WTC11 (cell line): ENCODE measurements at regions not wholly inside any gene's neighbourhood (a gene's known extent, or its start where the extent isn't known, plus 50 kb on each side); places are given as distances from the start of the nearest gene placed in this dataset.

ENCODE experiments used
- EMX1 ChIP-seq: fragments of 250-450 bp; sonication (Bioruptor Pico); IDR thresholded peaks from 2 replicates; pipeline ENCODE4 v1.8.0; 2021; ENCODE audit warnings: mild to moderate bottlenecking
- ZNF263 ChIP-seq: sonication (generic); formaldehyde crosslinking; IDR thresholded peaks from 2 replicates; pipeline ENCODE4 v1.8.1; 2022; ENCODE audit warnings: low read depth, mild to moderate bottlenecking, moderate library complexity, missing genetic modification reagents
- TF ChIP-seq, protein P1 (sequence below): fragments of 200-600 bp; IDR thresholded peaks from 2 replicates; pipeline ENCODE4 v1.8.0; 2022; ENCODE audit warnings: antibody characterized with exemption

DNA sequence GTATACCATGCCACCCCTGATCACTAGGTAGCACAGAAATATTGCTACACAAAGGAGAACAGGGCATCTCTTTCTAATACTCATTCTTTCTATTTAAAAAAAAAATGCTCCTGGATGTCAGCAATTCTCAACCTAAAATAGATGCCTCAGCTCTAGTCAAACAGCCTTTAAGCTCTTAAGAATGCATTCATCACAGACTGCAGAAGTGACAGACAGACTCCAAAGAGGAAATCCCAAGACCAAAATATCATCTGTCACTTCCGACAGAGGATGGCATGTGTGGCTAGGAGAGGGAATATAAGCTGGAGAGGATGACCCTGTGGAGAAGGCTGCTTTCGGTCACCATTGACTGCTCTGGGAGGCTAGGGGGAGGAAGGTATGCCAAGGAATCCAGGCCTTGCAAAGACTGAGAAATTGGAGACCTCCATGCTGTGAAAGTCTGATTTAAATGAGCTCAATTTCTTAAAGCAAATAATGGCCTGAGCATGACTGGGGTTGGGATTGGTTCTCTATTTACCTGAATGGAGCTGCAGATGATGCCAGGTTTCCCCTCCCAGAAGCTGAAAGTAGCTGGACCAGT lies 277.4 kb downstream of the BRINP2 start:
- no peak for TF ChIP-seq ZNF263 (CRISPR knock-in tag)
- TF ChIP-seq, protein P1, sequence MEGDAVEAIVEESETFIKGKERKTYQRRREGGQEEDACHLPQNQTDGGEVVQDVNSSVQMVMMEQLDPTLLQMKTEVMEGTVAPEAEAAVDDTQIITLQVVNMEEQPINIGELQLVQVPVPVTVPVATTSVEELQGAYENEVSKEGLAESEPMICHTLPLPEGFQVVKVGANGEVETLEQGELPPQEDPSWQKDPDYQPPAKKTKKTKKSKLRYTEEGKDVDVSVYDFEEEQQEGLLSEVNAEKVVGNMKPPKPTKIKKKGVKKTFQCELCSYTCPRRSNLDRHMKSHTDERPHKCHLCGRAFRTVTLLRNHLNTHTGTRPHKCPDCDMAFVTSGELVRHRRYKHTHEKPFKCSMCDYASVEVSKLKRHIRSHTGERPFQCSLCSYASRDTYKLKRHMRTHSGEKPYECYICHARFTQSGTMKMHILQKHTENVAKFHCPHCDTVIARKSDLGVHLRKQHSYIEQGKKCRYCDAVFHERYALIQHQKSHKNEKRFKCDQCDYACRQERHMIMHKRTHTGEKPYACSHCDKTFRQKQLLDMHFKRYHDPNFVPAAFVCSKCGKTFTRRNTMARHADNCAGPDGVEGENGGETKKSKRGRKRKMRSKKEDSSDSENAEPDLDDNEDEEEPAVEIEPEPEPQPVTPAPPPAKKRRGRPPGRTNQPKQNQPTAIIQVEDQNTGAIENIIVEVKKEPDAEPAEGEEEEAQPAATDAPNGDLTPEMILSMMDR: no peak
- TF ChIP-seq EMX1: no peak
